Mammary epithelial cell (primary cell): ENCODE measurements at regions not wholly inside any gene's neighbourhood (a gene's known extent, or its start where the extent isn't known, plus 50 kb on each side); places are given as distances from the start of the nearest gene placed in this dataset.

Source experiments
- CTCF ChIP-seq, 2 donors: IDR thresholded peaks in 1 of 2; conservative IDR thresholded peaks in 1 of 2; 2 replicates each; pipeline ENCODE4 v1.5.1; 2011 to 2012; ENCODE audit warnings: inconsistent platforms in 2 of 2, low read length in 2 of 2, mild to moderate bottlenecking in 2 of 2, control low read depth in 1 of 2, low read depth in 1 of 2; ENCODE audit not compliant: insufficient read depth in 1 of 2; ENCODE audit errors: extremely low read depth in 1 of 2
- EZH2 ChIP-seq: IDR thresholded peaks from 2 replicates; pipeline ENCODE4 v1.6.1; 2012; ENCODE audit warnings: low read length, inconsistent platforms, borderline replicate concordance

DNA sequence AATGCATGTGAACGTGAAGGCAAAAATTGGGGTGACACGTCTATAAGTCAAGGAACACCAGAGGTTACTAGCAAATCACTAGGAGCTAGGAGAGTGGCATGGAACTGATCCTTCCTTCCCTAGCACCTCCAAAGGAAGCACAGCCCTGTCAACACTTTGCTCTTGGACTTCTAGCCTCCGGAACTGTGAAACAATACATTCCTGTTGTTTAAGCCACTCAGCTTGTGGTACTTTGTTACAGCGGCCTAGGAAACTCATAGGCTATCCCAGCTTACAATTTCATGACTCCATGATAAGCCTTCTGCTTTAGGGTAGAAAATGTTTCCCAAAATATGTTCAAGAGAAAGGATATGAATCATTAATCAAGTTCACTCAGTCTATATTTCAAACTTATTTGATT lies 798.1 kb downstream of the DCDC2C start:
- no peak for TF ChIP-seq CTCF (conservative IDR thresholded peaks at IDR 0.05 in 1 of 2, IDR thresholded peaks at IDR 0.05 in 1 of 2; ENCODE audit: extremely low read depth in 1 of 2, insufficient read depth in 1 of 2, low read depth in 1 of 2, low read length in 2 of 2)
- no peak for TF ChIP-seq EZH2
